Epithelial cell of proximal tubule (primary cell): ENCODE measurements at regions not wholly inside any gene's neighbourhood (a gene's known extent, or its start where the extent isn't known, plus 50 kb on each side); places are given as distances from the start of the nearest gene placed in this dataset.
A peak's percentile ranks its signal among the peaks of the same experiment; 100 is the strongest.

Experiments used
- DNase-seq: peaks from one replicate; pipeline ENCODE4 v3.0.0-alpha.2; 2011; ENCODE audit warnings: low read depth
- H3K4me3 ChIP-seq: 2 replicates; pipeline ENCODE4 v1.5.1; 2011; ENCODE audit warnings: low read depth, mild to moderate bottlenecking, low read length
- CTCF ChIP-seq: conservative IDR thresholded peaks from 2 replicates; pipeline ENCODE4 v1.5.1; 2012; ENCODE audit warnings: low read depth, mild to moderate bottlenecking, low read length

DNA sequence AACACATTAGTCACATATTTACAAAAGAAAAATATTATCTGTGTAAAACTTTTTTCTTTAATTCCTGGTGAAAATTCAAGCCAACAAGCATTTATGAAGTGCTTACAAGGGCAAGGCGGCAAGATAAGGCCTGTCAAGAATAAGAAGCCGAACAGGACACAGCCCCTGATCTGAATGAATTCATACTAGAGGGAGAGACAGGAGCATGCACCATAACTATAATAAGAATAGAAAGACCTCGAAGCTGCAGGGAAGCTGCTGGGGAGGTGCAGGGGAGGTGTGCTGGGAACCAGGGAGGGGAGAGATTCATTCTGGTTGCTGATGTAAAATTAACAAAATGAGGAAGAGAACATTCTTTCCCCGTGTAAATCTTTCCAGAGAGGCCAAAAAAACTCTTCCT lies 60.5 kb upstream of the TARDBP start:
- DNase-seq = no peak
- no peak overlapping the region for H3K4me3 ChIP-seq
- TF ChIP-seq CTCF = no peak

- no peak for DNase-seq
- no peak overlapping the region for H3K4me3 ChIP-seq
- no peak for TF ChIP-seq CTCF
Measured at GRCh38 chr1:10953505-10954193, 58.8 kb upstream of the TARDBP start.

GRCh38 chr1:10957133-10957532 lies 55.3 kb upstream of the TARDBP start:
- TF ChIP-seq CTCF = no peak
- no peak for DNase-seq

DNA sequence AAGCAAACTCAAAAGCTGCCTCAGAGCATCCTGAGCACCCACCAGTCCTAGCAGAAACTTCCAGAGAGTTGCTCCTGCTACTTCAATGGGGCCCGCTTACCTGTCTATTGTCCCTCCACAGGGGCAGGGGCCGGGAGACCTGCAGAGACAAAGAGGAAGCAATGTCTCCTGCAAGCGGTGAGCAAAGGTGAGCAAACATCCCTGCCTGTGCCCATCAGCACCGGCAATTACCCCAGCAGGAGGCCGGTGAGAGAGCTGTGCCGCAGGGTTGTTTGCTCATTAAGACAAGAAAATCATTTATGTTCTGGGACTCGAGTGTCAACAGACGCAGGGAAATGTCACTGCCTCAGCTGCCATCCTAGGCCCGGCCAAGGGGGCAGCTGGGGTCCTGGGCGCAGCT lies 53.8 kb upstream of the TARDBP start:
- no peak for DNase-seq
- TF ChIP-seq CTCF = no peak
- no peak overlapping the region for H3K4me3 ChIP-seq

More at GRCh38 chr1:10957133-10957532, 55.3 kb upstream of the TARDBP start:
- no peak overlapping the region for H3K4me3 ChIP-seq

GRCh38 chr1:10960411-10961299 lies 51.8 kb upstream of the TARDBP start:
- DNase-seq = no peak
- H3K4me3 ChIP-seq = no peak overlapping the region
- peak; percentile 83 for TF ChIP-seq CTCF

DNA sequence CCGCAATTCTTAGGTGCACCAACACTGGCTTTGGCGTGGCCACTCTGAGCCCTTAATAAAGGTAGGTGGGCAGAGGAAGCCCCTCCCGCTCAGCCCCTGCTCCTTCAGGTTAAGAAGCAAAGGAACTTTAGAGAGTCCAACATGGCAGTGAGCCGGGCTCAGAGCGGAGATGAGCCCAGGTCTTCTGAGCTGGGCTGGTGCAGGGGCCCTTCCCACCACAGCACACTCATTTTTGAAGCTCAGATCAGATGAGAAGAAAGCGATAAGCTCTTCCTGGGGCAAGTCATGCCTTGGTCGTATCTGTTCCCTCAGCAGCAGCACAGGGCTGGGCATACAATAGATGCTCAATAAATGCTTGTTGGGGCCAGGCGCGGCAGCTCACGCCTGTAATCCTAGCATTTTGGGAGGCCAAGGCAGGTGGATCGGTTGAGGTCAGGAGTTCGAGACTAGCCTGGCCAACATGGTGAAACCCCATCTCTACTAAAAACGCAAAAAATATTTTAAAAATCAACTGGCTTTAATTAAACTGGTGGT lies 51.1 kb upstream of the TARDBP start:
- no peak overlapping the region for H3K4me3 ChIP-seq
- TF ChIP-seq CTCF = no peak

More for the DNA sequence above, 51.1 kb upstream of the TARDBP start:
- no peak for DNase-seq
